Astrocyte (in vitro differentiated cells and primary cell): ENCODE measurements at regions not wholly inside any gene's neighbourhood (a gene's known extent, or its start where the extent isn't known, plus 50 kb on each side); places are given as distances from the start of the nearest gene placed in this dataset.

ENCODE experiments used
- EZH2 ChIP-seq: IDR thresholded peaks from 2 replicates; pipeline ENCODE4 v1.6.1; 2012; ENCODE audit warnings: mild to moderate bottlenecking, low read length, inconsistent platforms; ENCODE audit not compliant: insufficient read depth
- TF ChIP-seq, protein P1 (sequence below): IDR thresholded peaks from 2 replicates; pipeline ENCODE4 v1.5.1; 2011; ENCODE audit warnings: low read depth, mild to moderate bottlenecking, inconsistent platforms, low read length, moderate library complexity; ENCODE audit not compliant: insufficient read depth

DNA sequence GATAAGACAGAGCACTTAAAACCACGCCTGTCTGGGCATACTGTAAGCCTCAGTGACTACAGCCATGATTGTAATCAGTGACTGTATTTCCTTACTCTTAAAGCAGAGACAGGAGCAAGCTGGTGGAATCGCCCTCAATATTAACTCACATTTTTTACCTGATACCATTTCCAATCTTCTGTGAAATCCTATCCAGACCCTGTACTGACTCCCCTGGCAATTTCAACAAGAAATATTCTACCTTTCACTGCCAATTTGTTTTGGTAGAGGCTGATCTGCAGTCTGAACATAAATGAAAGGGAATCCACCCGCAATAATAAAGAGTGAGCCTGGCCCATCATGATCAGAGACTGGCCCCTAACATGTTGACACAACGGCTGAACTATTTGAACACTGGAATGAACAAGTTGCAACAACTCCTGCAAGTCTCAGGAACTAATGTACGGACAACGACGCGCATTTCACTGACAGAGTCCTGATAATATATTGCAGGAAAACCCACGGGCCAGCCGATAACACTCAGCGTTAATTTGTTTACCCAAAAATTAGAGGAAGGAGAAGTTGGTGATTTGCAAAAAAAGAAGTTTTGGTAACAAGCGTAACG, 195.5 kb upstream of the BTG1 start:
- TF ChIP-seq, protein P1, sequence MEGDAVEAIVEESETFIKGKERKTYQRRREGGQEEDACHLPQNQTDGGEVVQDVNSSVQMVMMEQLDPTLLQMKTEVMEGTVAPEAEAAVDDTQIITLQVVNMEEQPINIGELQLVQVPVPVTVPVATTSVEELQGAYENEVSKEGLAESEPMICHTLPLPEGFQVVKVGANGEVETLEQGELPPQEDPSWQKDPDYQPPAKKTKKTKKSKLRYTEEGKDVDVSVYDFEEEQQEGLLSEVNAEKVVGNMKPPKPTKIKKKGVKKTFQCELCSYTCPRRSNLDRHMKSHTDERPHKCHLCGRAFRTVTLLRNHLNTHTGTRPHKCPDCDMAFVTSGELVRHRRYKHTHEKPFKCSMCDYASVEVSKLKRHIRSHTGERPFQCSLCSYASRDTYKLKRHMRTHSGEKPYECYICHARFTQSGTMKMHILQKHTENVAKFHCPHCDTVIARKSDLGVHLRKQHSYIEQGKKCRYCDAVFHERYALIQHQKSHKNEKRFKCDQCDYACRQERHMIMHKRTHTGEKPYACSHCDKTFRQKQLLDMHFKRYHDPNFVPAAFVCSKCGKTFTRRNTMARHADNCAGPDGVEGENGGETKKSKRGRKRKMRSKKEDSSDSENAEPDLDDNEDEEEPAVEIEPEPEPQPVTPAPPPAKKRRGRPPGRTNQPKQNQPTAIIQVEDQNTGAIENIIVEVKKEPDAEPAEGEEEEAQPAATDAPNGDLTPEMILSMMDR, result no peak
- no peak for TF ChIP-seq EZH2
